HepG2 (cell line): ENCODE measurements at regions not wholly inside any gene's neighbourhood (a gene's known extent, or its start where the extent isn't known, plus 50 kb on each side); places are given as distances from the start of the nearest gene placed in this dataset.
A peak's percentile ranks its signal among the peaks of the same experiment; 100 is the strongest.

Experiments
- ATAC-seq: fragments of 200-7000 bp; cut with Tn5 transposase; 3 replicates; pipeline ENCODE4 v1.9.1; 2020; ENCODE audit warnings: mild to moderate bottlenecking, moderate library complexity
- BruUV-seq: library from RNA; stranded (reverse); fragments of 400-500 nt; replicated peaks from 2 replicates; lab custom pipeline; 2021; lab: Mats Ljungman, UMichigan
- CTCF ChIA-PET: fragments of 300-600 bp; formaldehyde crosslinking; extraction: SDS; loops from one replicate; lab custom pipeline; 2021; ENCODE audit warnings: low total read pairs, inconsistent platforms, low intra/inter-chr PET ratio; lab: Yijun Ruan, JAX
- POLR2A ChIA-PET: fragments of 350-600 bp; sonication (Branson Sonifier 250); formaldehyde crosslinking; loops from one replicate; lab custom pipeline; 2020; ENCODE audit warnings: antibody characterized with exemption, inconsistent platforms; lab: Yijun Ruan, JAX
- DNase-seq: peaks from one replicate; pipeline ENCODE4 v3.0.0-alpha.2; 2015; ENCODE audit warnings: low spot score
- FAIRE-seq: peaks from 3 replicates; lab custom pipeline; 2011; peaks lifted over from hg19 to GRCh38; lab: Jason Lieb, UNC
- H2AFZ ChIP-seq: one replicate; pipeline ENCODE4 v1.6.1; 2011; ENCODE audit warnings: low read length, inconsistent platforms
- H3K27ac ChIP-seq: fragments of 300-600 bp; 3 replicates; pipeline ENCODE4 v1.8.0; 2011; ENCODE audit warnings: mixed run types, mild to moderate bottlenecking, mixed read lengths, low read length, inconsistent platforms; ENCODE audit not compliant: insufficient read depth; ENCODE audit errors: extremely low read length
- H3K27me3 ChIP-seq, 2 experiments: fragments of 200-600 bp in 1 of 2; 2 replicates in 1 of 2; 3 replicates in 1 of 2; pipeline versions ENCODE4 v1.6.0 to v1.8.0; 2011; ENCODE audit warnings: low read length in 2 of 2, mild to moderate bottlenecking in 2 of 2, moderate library complexity in 2 of 2, inconsistent platforms in 1 of 2; ENCODE audit not compliant: insufficient read depth in 2 of 2, control insufficient read depth in 1 of 2
- H3K36me3 ChIP-seq, 2 experiments: fragments of 200-600 bp in 1 of 2; replicated peaks in 1 of 2; 2 replicates in 1 of 2; 3 replicates in 1 of 2; pipeline versions ENCODE4 v1.5.1 to v1.8.0; 2011; ENCODE audit warnings: low read length in 2 of 2, inconsistent platforms in 1 of 2; ENCODE audit not compliant: insufficient read depth in 2 of 2, control insufficient read depth in 1 of 2
- H3K4me1 ChIP-seq: 2 replicates; pipeline ENCODE4 v1.5.1; 2012; ENCODE audit warnings: low read length, inconsistent platforms; ENCODE audit not compliant: insufficient read depth
- H3K4me2 ChIP-seq: 2 replicates; pipeline ENCODE4 v1.6.0; 2011; ENCODE audit warnings: low read depth, low read length, inconsistent platforms
- H3K4me3 ChIP-seq, 3 experiments: fragments of 200-600 bp in 1 of 3; sonication (generic), shearing (Covaris generic) in 1 of 3; replicated peaks in 1 of 3; 2 replicates each; pipeline ENCODE4 v1.5.1; 2011 to 2016; ENCODE audit warnings: low read length in 3 of 3, inconsistent platforms in 2 of 3, low read depth in 2 of 3, mild to moderate bottlenecking in 2 of 3, control low read depth in 1 of 3, mixed read lengths in 1 of 3; ENCODE audit not compliant: insufficient read depth in 1 of 3
- H3K79me2 ChIP-seq: one replicate; pipeline ENCODE4 v1.6.1; 2011; ENCODE audit warnings: low read length, inconsistent platforms; ENCODE audit not compliant: insufficient read depth
- H3K9ac ChIP-seq: 2 replicates; pipeline ENCODE4 v1.6.0; 2011; ENCODE audit warnings: mild to moderate bottlenecking, low read depth, low read length, inconsistent platforms; ENCODE audit not compliant: insufficient read depth
- H3K9me3 ChIP-seq: 2 replicates; pipeline ENCODE4 v1.5.1; 2012; ENCODE audit warnings: mild to moderate bottlenecking, low read length
- H4K20me1 ChIP-seq: 2 replicates; pipeline ENCODE4 v1.6.0; 2011; ENCODE audit warnings: inconsistent platforms, mild to moderate bottlenecking, low read length, moderate library complexity; ENCODE audit not compliant: insufficient read depth
- ADNP ChIP-seq: sonication (generic); formaldehyde crosslinking; IDR thresholded peaks from 2 replicates; pipeline ENCODE4 v1.4.0; 2020; ENCODE audit warnings: missing genetic modification reagents
- ARID4A ChIP-seq: sonication (generic); formaldehyde crosslinking; IDR thresholded peaks from 2 replicates; pipeline ENCODE4 v1.5.0; 2020; ENCODE audit warnings: mild to moderate bottlenecking, missing genetic modification reagents, borderline replicate concordance
- CREB1 ChIP-seq, 2 experiments: fragments of 450-650 bp in 1 of 2; IDR thresholded peaks; 2 replicates each; pipeline ENCODE4 v1.6.1; 2016 to 2017; ENCODE audit warnings: control low read depth in 1 of 2, mild to moderate bottlenecking in 1 of 2, missing compliant biosample characterization in 1 of 2, missing genetic modification characterization in 1 of 2
- ZNF629 ChIP-seq: sonication (generic); formaldehyde crosslinking; conservative IDR thresholded peaks from 2 replicates; pipeline ENCODE4 v1.5.0; 2020; ENCODE audit warnings: missing genetic modification reagents
- ZNF644 ChIP-seq: IDR thresholded peaks from 2 replicates; pipeline ENCODE4 v1.6.1; 2016; ENCODE audit warnings: low read depth
- ZNF704 ChIP-seq: sonication (generic); formaldehyde crosslinking; IDR thresholded peaks from 2 replicates; pipeline ENCODE4 v1.8.1; 2023; ENCODE audit warnings: mild to moderate bottlenecking, inconsistent platforms, moderate library complexity, missing genetic modification reagents, borderline replicate concordance
- ZNF772 ChIP-seq: sonication (generic); formaldehyde crosslinking; IDR thresholded peaks from 2 replicates; pipeline ENCODE4 v1.5.0; 2020; ENCODE audit warnings: mild to moderate bottlenecking, missing genetic modification reagents
- WGBS: methylation state at CpG from one replicate; pipeline ENCODE4 v1.1.6; 2017; ENCODE audit warnings: low lambda C conversion rate; 5-methylcytosine and 5-hydroxymethylcytosine counted together
- in situ Hi-C: cut with HindIII; loops from 2 replicates; pipeline ENCODE4 v1.10.0; 2017; ENCODE audit warnings: low pct_unique_long_range_greater_than_20kb; ENCODE audit not compliant: extremely low pct_ligation_motif_present
- intact Hi-C: fragments of 100-400 bp; cut with micrococcal nuclease; formaldehyde crosslinking; loops from one replicate; pipeline ENCODE4 v1.10.0; 2022; ENCODE audit not compliant: unreplicated experiment

DNA sequence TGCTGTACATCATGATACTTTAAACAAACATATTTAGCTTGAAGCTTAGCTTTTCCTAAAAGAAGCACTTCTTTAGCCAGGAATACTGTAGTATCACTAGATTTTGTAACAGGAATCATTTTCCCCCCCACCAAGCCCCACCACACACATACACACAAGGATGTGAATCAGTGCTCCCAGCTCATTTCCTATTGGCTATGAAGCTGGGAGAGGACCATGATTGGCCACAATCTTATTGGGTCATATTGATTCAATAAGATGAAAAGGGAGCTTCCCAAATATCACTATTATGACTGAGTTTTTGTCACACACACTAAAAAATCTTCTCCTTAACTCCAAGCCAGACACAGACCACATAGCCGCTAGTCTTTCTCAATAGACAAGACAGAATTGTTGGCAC lies 140.5 kb upstream of the TNFAIP3 start (continued):
- TF ChIP-seq ARID4A (CRISPR knock-in tag), result no peak

- TF ChIP-seq CREB1 (IDR thresholded peaks at IDR 0.05), result no peak
- TF ChIP-seq CREB1 (CRISPR knock-in tag; IDR thresholded peaks at IDR 0.05), result 0 out of 2 replicates have a peak, but pooled peaks have one; percentile 24
- TF ChIP-seq ZNF644, result no peak
- no peak for TF ChIP-seq ADNP (CRISPR knock-in tag)
- TF ChIP-seq ZNF772, result no peak
- TF ChIP-seq ZNF704 (CRISPR knock-in tag), result no peak
- no peak for TF ChIP-seq ZNF629 (CRISPR knock-in tag)
- TF ChIP-seq, all 625 proteins: peak for 1
- intact Hi-C loops, result no loop called here
- H3K36me3 ChIP-seq, result no peaks in the 10 kb centered on the region
- 83% methylated on average over 4 of the region's 4 CpGs for WGBS
- no peaks in the 10 kb centered on the region for H3K9me3 ChIP-seq
- CTCF ChIA-PET, result no interaction called here
- H3K79me2 ChIP-seq, result no peaks in the 10 kb centered on the region
- no peak for FAIRE-seq
- POLR2A ChIA-PET, result interaction anchor here (4.3 kb wide), 1 partner anchor 67 kb away, joined by 19 read pairs; no protein-coding TSS in a partner anchor
- no peaks in the 10 kb centered on the region for H4K20me1 ChIP-seq
- no peaks in the 10 kb centered on the region for H3K27me3 ChIP-seq
- in situ Hi-C loops, result no loop called here
- no peak overlapping the region for H3K27ac ChIP-seq
- no peak overlapping the region for H3K4me2 ChIP-seq
- peaks cover 99% of the 10 kb centered on the region for H3K4me1 ChIP-seq
- no peak for ATAC-seq
- no peak overlapping the region for H3K4me3 ChIP-seq
- no TSS peak for BruUV-seq
- H2AFZ ChIP-seq, result no peak overlapping the region
- DNase-seq, result no peak
- H3K9ac ChIP-seq, result no peak overlapping the region
These were observed 139.8 kb upstream of the TNFAIP3 start for GRCh38 chr6:137727216-137727765.
